ENCODE measurements at regions not wholly inside any gene's neighbourhood (a gene's known extent, or its start where the extent isn't known, plus 50 kb on each side); places are given as distances from the start of the nearest gene placed in this dataset.
"Not testable (repeated sequence)": the region's sequence is repeated elsewhere in the genome, so short reads cannot be mapped to it uniquely, and the experiment has no call there.

GRCh38 chr5:60439552-60439951 is 260.4 kb downstream of the DEPDC1B start:
- no peak for DNase-seq

- no peak for DNase-seq
These were observed 262.7 kb downstream of the DEPDC1B start for GRCh38 chr5:60437308-60437707.

GRCh38 chr5:60436518-60436917 is 263.4 kb downstream of the DEPDC1B start:
- no peak for DNase-seq

GRCh38 chr5:60435808-60436207 is 264.2 kb downstream of the DEPDC1B start:
- no peak for DNase-seq

- not testable (repeated sequence) for DNase-seq
These were observed 273.8 kb downstream of the DEPDC1B start for GRCh38 chr5:60426189-60426588.

- not testable (repeated sequence) for DNase-seq
These were observed 279.2 kb downstream of the DEPDC1B start for GRCh38 chr5:60420773-60421172.

GRCh38 chr5:60417500-60418181 is 282.3 kb downstream of the DEPDC1B start:
- no peak for DNase-seq

GRCh38 chr5:60415443-60415842 is 284.5 kb downstream of the DEPDC1B start:
- DNase-seq: no peak

- DNase-seq: no peak
These were observed 289.5 kb downstream of the DEPDC1B start for GRCh38 chr5:60410427-60410826.

GRCh38 chr5:60404171-60404570 is 295.8 kb downstream of the DEPDC1B start:
- peak; percentile 4 for DNase-seq

GRCh38 chr5:60403343-60404006 is 296.5 kb downstream of the DEPDC1B start:
- DNase-seq: no peak

- DNase-seq: no peak
These were observed 297.7 kb downstream of the DEPDC1B start for GRCh38 chr5:60402161-60402785.

- no peak for DNase-seq
These were observed 298.4 kb downstream of the DEPDC1B start for GRCh38 chr5:60401526-60401925.

- no peak for DNase-seq
These were observed 300.5 kb downstream of the DEPDC1B start for GRCh38 chr5:60399507-60399906.

- no peak for DNase-seq
These were observed 304.1 kb downstream of the DEPDC1B start for GRCh38 chr5:60395712-60396329.

GRCh38 chr5:60387051-60387440 is 312.9 kb downstream of the DEPDC1B start:
- DNase-seq: no peak

- DNase-seq: no peak
These were observed 313.4 kb downstream of the DEPDC1B start for GRCh38 chr5:60386436-60387050.

GRCh38 chr5:60382716-60383115 is 317.2 kb downstream of the DEPDC1B start:
- DNase-seq: peak; percentile 19

GRCh38 chr5:60379907-60380306 is 320.1 kb downstream of the DEPDC1B start:
- DNase-seq: no peak

- DNase-seq: no peak
These were observed 322.1 kb downstream of the DEPDC1B start for GRCh38 chr5:60377826-60378225.

- DNase-seq: no peak
These were observed 323.1 kb downstream of the DEPDC1B start for GRCh38 chr5:60376860-60377259.

GRCh38 chr5:60374409-60374808 is 325.6 kb downstream of the DEPDC1B start:
- no peak for DNase-seq

GRCh38 chr5:60372786-60373185 is 327.2 kb downstream of the DEPDC1B start:
- DNase-seq: no peak

Measured in DMS79 treated with DMSO at 0.1 percent for 48 hours (cell line).